ENCODE measurements at regions not wholly inside any gene's neighbourhood (a gene's known extent, or its start where the extent isn't known, plus 50 kb on each side); places are given as distances from the start of the nearest gene placed in this dataset.
A peak's percentile ranks its signal among the peaks of the same experiment; 100 is the strongest.

- ChIA-PET CTCF (no interaction called here), POLR2A (ENCODE audit: unreplicated experiment) (no interaction called here)
- Histone ChIP-seq H4K20me1 (ENCODE audit: low read length) (no peaks in the 10 kb centered on the region), H3K4me2 (ENCODE audit: low read length) (no peak overlapping the region), H3K9me2 (replicated peaks; ENCODE audit: low read length) (no peaks in the 10 kb centered on the region), H3F3A (ENCODE audit: low read length, unreplicated experiment) (no peaks in the 10 kb centered on the region), H3K9ac (ENCODE audit: low read length) (no peak overlapping the region), H3K36me3 (ENCODE audit: low read depth, low read length) (no peaks in the 10 kb centered on the region), H3K27ac (ENCODE audit: low read length) (no peak overlapping the region), H3K9me3 (ENCODE audit: low read length) (no peaks in the 10 kb centered on the region), H2AFZ (ENCODE audit: low read length) (no peak overlapping the region), H3K79me2 (ENCODE audit: low read length) (no peaks in the 10 kb centered on the region), H3K4me1 (ENCODE audit: insufficient read depth, low read length) (no peaks in the 10 kb centered on the region), H3K27me3 (ENCODE audit: low read length) (no peaks in the 10 kb centered on the region), H3K4me3 (ENCODE audit: low read length) (no peak overlapping the region)
- intact Hi-C loops (cut with micrococcal nuclease), result no loop called here
- no peak for ATAC-seq
- TF ChIP-seq EZH2 (IDR thresholded peaks at IDR 0.05; ENCODE audit: low read length, unreplicated experiment) (no peak), CTCF (conservative IDR thresholded peaks at IDR 0.05; ENCODE audit: low read depth, low read length) (no peak), EZH2phosphoT487 (IDR thresholded peaks at IDR 0.05; ENCODE audit: borderline replicate concordance, low read length) (no peak)
- no TSS peak for BruUV-seq (replicated peaks)
- no peak for DNase-seq
These were observed 1255.3 kb upstream of the LRRN3 start for GRCh38 chr7:109835577-109835976.

GRCh38 chr7:109836016-109836415 lies 1254.9 kb upstream of the LRRN3 start:
- no peak for TF ChIP-seq EZH2 (IDR thresholded peaks at IDR 0.05; ENCODE audit: low read length, unreplicated experiment)
- no peak for TF ChIP-seq CTCF (conservative IDR thresholded peaks at IDR 0.05; ENCODE audit: low read depth, low read length)
- no peak for TF ChIP-seq EZH2phosphoT487 (IDR thresholded peaks at IDR 0.05; ENCODE audit: borderline replicate concordance, low read length)
- no peak overlapping the region for H3K4me3 ChIP-seq (ENCODE audit: low read length)
- DNase-seq (no peak), ATAC-seq (no peak)
- no peak overlapping the region for H3K9ac ChIP-seq (ENCODE audit: low read length)
- H3K4me2 ChIP-seq (ENCODE audit: low read length), result no peak overlapping the region
- no peaks in the 10 kb centered on the region for H3K36me3 ChIP-seq (ENCODE audit: low read depth, low read length)
- BruUV-seq (replicated peaks), result no TSS peak
- no peaks in the 10 kb centered on the region for H3K9me2 ChIP-seq (replicated peaks; ENCODE audit: low read length)
- ChIA-PET POLR2A (ENCODE audit: unreplicated experiment) (no interaction called here), CTCF (no interaction called here)
- no peaks in the 10 kb centered on the region for H3K9me3 ChIP-seq (ENCODE audit: low read length)
- H4K20me1 ChIP-seq (ENCODE audit: low read length), result no peaks in the 10 kb centered on the region
- no peak overlapping the region for H3K27ac ChIP-seq (ENCODE audit: low read length)
- no peaks in the 10 kb centered on the region for H3K27me3 ChIP-seq (ENCODE audit: low read length)
- no peaks in the 10 kb centered on the region for H3K4me1 ChIP-seq (ENCODE audit: insufficient read depth, low read length)
- H2AFZ ChIP-seq (ENCODE audit: low read length), result no peak overlapping the region
- no peaks in the 10 kb centered on the region for H3K79me2 ChIP-seq (ENCODE audit: low read length)
- H3F3A ChIP-seq (ENCODE audit: low read length, unreplicated experiment), result no peaks in the 10 kb centered on the region
- intact Hi-C loops (cut with micrococcal nuclease), result no loop called here

GRCh38 chr7:109842386-109842785 lies 1248.5 kb upstream of the LRRN3 start:
- H3K9me3 ChIP-seq (ENCODE audit: low read length), result no peaks in the 10 kb centered on the region
- no peaks in the 10 kb centered on the region for H3K36me3 ChIP-seq (ENCODE audit: low read depth, low read length)
- no peaks in the 10 kb centered on the region for H3K4me1 ChIP-seq (ENCODE audit: insufficient read depth, low read length)
- CTCF ChIA-PET, result no interaction called here
- H4K20me1 ChIP-seq (ENCODE audit: low read length), result no peaks in the 10 kb centered on the region
- no peak for DNase-seq
- no peak overlapping the region for H3K4me2 ChIP-seq (ENCODE audit: low read length)
- H3K27ac ChIP-seq (ENCODE audit: low read length), result no peak overlapping the region
- no peaks in the 10 kb centered on the region for H3K9me2 ChIP-seq (replicated peaks; ENCODE audit: low read length)
- no peaks in the 10 kb centered on the region for H3K79me2 ChIP-seq (ENCODE audit: low read length)
- POLR2A ChIA-PET (ENCODE audit: unreplicated experiment), result interaction anchor here (0.6 kb wide), 1 partner anchor 50 kb away, joined by 3 read pairs; no protein-coding TSS in a partner anchor
- no peaks in the 10 kb centered on the region for H3K27me3 ChIP-seq (ENCODE audit: low read length)
- no peak overlapping the region for H3K9ac ChIP-seq (ENCODE audit: low read length)
- no peak overlapping the region for H2AFZ ChIP-seq (ENCODE audit: low read length)
- H3K4me3 ChIP-seq (ENCODE audit: low read length), result no peak overlapping the region
- H3F3A ChIP-seq (ENCODE audit: low read length, unreplicated experiment), result no peaks in the 10 kb centered on the region
- no TSS peak for BruUV-seq (replicated peaks)
- TF ChIP-seq EZH2 (IDR thresholded peaks at IDR 0.05; ENCODE audit: low read length, unreplicated experiment), result no peak
- TF ChIP-seq EZH2phosphoT487 (IDR thresholded peaks at IDR 0.05; ENCODE audit: borderline replicate concordance, low read length), result no peak
- no peak for TF ChIP-seq CTCF (conservative IDR thresholded peaks at IDR 0.05; ENCODE audit: low read depth, low read length)
- intact Hi-C loops (cut with micrococcal nuclease), result loop anchor here (2.0 to 5.0 kb wide), 3 partner anchors 364 to 1895 kb away; no protein-coding TSS in a partner anchor
- ATAC-seq, result peak; percentile 20; the same call in 1 of the 2 replicates

Data from PC-3 (cell line).